Ecto neural progenitor cell (in vitro differentiated cells): ENCODE measurements at regions not wholly inside any gene's neighbourhood (a gene's known extent, or its start where the extent isn't known, plus 50 kb on each side); places are given as distances from the start of the nearest gene placed in this dataset.

Source experiments
- DNase-seq: peaks from one replicate; pipeline ENCODE4 v3.0.0-alpha.2; 2018; ENCODE audit warnings: low spot score

- peak; percentile 22 for DNase-seq
Observed at GRCh38 chr14:98959410-98959809, 312.6 kb downstream of the BCL11B start.

- DNase-seq: peak; percentile 43
Observed at GRCh38 chr14:98959958-98960616, 311.9 kb downstream of the BCL11B start.

GRCh38 chr14:98960617-98961013 lies 311.4 kb downstream of the BCL11B start:
- no peak for DNase-seq

- no peak for DNase-seq
Observed at GRCh38 chr14:98961191-98961590, 310.8 kb downstream of the BCL11B start.

- no peak for DNase-seq
Observed at GRCh38 chr14:98962118-98962517, 309.9 kb downstream of the BCL11B start.

- DNase-seq: no peak
Observed at GRCh38 chr14:98963610-98964009, 308.4 kb downstream of the BCL11B start.

GRCh38 chr14:98964171-98964570 lies 307.8 kb downstream of the BCL11B start:
- DNase-seq: no peak

- no peak for DNase-seq
Observed at GRCh38 chr14:98965076-98965475, 306.9 kb downstream of the BCL11B start.

GRCh38 chr14:98966016-98966415 lies 306.0 kb downstream of the BCL11B start:
- DNase-seq: no peak

GRCh38 chr14:98966475-98967162 lies 305.4 kb downstream of the BCL11B start:
- no peak for DNase-seq

- DNase-seq: no peak
Observed at GRCh38 chr14:98974113-98974512, 297.9 kb downstream of the BCL11B start.

GRCh38 chr14:98976271-98976670 lies 295.7 kb downstream of the BCL11B start:
- DNase-seq: no peak

- DNase-seq: no peak
Observed at GRCh38 chr14:98977451-98977850, 294.5 kb downstream of the BCL11B start.

GRCh38 chr14:98982986-98983385 lies 289.0 kb downstream of the BCL11B start:
- no peak for DNase-seq

GRCh38 chr14:98984027-98984718 lies 287.8 kb downstream of the BCL11B start:
- no peak for DNase-seq

GRCh38 chr14:98984719-98985041 lies 287.3 kb downstream of the BCL11B start:
- DNase-seq: no peak

- no peak for DNase-seq
Observed at GRCh38 chr14:98993818-98994217, 278.2 kb downstream of the BCL11B start.

GRCh38 chr14:98994561-98994960 lies 277.4 kb downstream of the BCL11B start:
- DNase-seq: no peak

- DNase-seq: no peak
Observed at GRCh38 chr14:98997526-98998205, 274.3 kb downstream of the BCL11B start.

- peak; percentile 24 for DNase-seq
Observed at GRCh38 chr14:98999345-98999744, 272.7 kb downstream of the BCL11B start.

- DNase-seq: peak; percentile 25
Observed at GRCh38 chr14:98999901-99000300, 272.1 kb downstream of the BCL11B start.

- no peak for DNase-seq
Observed at GRCh38 chr14:99001241-99001640, 270.8 kb downstream of the BCL11B start.

- no peak for DNase-seq
Observed at GRCh38 chr14:99003646-99004045, 268.4 kb downstream of the BCL11B start.
